Gastroesophageal sphincter (tissue), 4 donors: ENCODE measurements at regions not wholly inside any gene's neighbourhood (a gene's known extent, or its start where the extent isn't known, plus 50 kb on each side); places are given as distances from the start of the nearest gene placed in this dataset.

ENCODE experiments used
- ATAC-seq: fragments of 150-250 bp; one replicate; pipeline ENCODE4 v1.9.1; 2016; ENCODE audit warnings: mild to moderate bottlenecking, moderate library complexity
- H3K27ac ChIP-seq, 4 donors: fragments of 200-600 bp; sonication (generic) in 3 of 4; 1 replicate in 3 of 4; 2 replicates in 1 of 4; pipeline ENCODE4 v1.5.1; 2016 to 2019
- H3K27me3 ChIP-seq: fragments of 200-600 bp; sonication (generic); one replicate; pipeline ENCODE4 v1.5.1; 2019
- H3K36me3 ChIP-seq, 2 donors: fragments of 200-600 bp; sonication (generic); one replicate each; pipeline ENCODE4 v1.5.1; 2019; ENCODE audit warnings: control low read depth in 1 of 2
- H3K4me1 ChIP-seq, 3 donors: fragments of 200-600 bp; sonication (generic); 1 replicate in 2 of 3; 2 replicates in 1 of 3; pipeline ENCODE4 v1.5.1; 2016 to 2019; ENCODE audit warnings: control low read depth in 2 of 3
- H3K4me3 ChIP-seq, 2 donors: fragments of 200-600 bp; sonication (generic); one replicate each; pipeline ENCODE4 v1.5.1; 2019; ENCODE audit warnings: mild to moderate bottlenecking in 1 of 2, moderate library complexity in 1 of 2
- H3K9me3 ChIP-seq, 3 donors: fragments of 200-600 bp; sonication (generic); one replicate each; pipeline ENCODE4 v1.5.1; 2017 to 2019; ENCODE audit warnings: control low read depth in 2 of 3
- CTCF ChIP-seq, 4 experiments: fragments of 200-600 bp in 2 of 4; fragments of 450-650 bp in 2 of 4; sonication (generic) in 1 of 4; IDR thresholded peaks; one replicate each; pipeline ENCODE4 v1.5.1; 2017 to 2019; ENCODE audit warnings: antibody characterized with exemption in 4 of 4, mild to moderate bottlenecking in 2 of 4, moderate library complexity in 2 of 4
- EP300 ChIP-seq: sonication (generic); formaldehyde crosslinking; IDR thresholded peaks from one replicate; pipeline ENCODE4 v1.6.1; 2017; ENCODE audit warnings: antibody characterized with exemption, mild to moderate bottlenecking
- POLR2A ChIP-seq, 2 donors: fragments of 450-650 bp; IDR thresholded peaks; one replicate each; pipeline ENCODE4 v1.6.1; 2017; ENCODE audit warnings: antibody characterized with exemption in 2 of 2, mild to moderate bottlenecking in 2 of 2, moderate library complexity in 1 of 2
- POLR2AphosphoS5 ChIP-seq: sonication (generic); formaldehyde crosslinking; IDR thresholded peaks from one replicate; pipeline ENCODE4 v1.6.1; 2017; ENCODE audit warnings: antibody characterized with exemption
- WGBS, 2 donors: methylation state at CpG; one replicate each; pipeline ENCODE4 v1.1.5; 2018; ENCODE audit warnings: low coverage in 1 of 2; 5-methylcytosine and 5-hydroxymethylcytosine counted together

GRCh38 chr11:28529540-28530410 lies 421.6 kb downstream of the METTL15 start:
- Histone ChIP-seq H3K27me3 (no peaks in the 10 kb centered on the region), H3K36me3 (no peaks in the 10 kb centered on the region), H3K4me1 (no peaks in the 10 kb centered on the region), H3K4me3 (no peak overlapping the region), H3K9me3 (peaks cover 0 to 25% (median 0%) of the 10 kb centered on the region in 3 donors), H3K27ac (no peak overlapping the region)
- TF ChIP-seq CTCF (IDR thresholded peaks at IDR 0.05), result peak in 1 of 4 experiments; percentile 28
- no peak for TF ChIP-seq POLR2A (IDR thresholded peaks at IDR 0.05)
- TF ChIP-seq EP300, result no peak
- no peak for TF ChIP-seq POLR2AphosphoS5
- 22 to 44% methylated on average over 1 to 3 of the region's 3 CpGs for WGBS, 2 donors
- ATAC-seq, result no peak

GRCh38 chr11:28529046-28529445 lies 420.9 kb downstream of the METTL15 start:
- no peaks in the 10 kb centered on the region for H3K36me3 ChIP-seq
- H3K27me3 ChIP-seq, result no peaks in the 10 kb centered on the region
- H3K4me3 ChIP-seq, result no peak overlapping the region
- no peak overlapping the region for H3K27ac ChIP-seq
- H3K4me1 ChIP-seq, result no peaks in the 10 kb centered on the region
- no peak for ATAC-seq
- WGBS, 2 donors, result 77 to 82% methylated on average over 3 of the region's 3 CpGs
- peaks cover 0 to 25% (median 0%) of the 10 kb centered on the region in 3 donors for H3K9me3 ChIP-seq
- TF ChIP-seq EP300, result no peak
- TF ChIP-seq POLR2AphosphoS5, result no peak
- no peak for TF ChIP-seq POLR2A (IDR thresholded peaks at IDR 0.05)
- TF ChIP-seq CTCF (IDR thresholded peaks at IDR 0.05), result no peak

GRCh38 chr11:28528217-28528616 lies 420.0 kb downstream of the METTL15 start:
- WGBS, 2 donors, result 75 to 83% methylated on average over 4 of the region's 4 CpGs
- H3K27ac ChIP-seq, result no peak overlapping the region
- H3K27me3 ChIP-seq, result no peaks in the 10 kb centered on the region
- peaks cover 0 to 25% (median 0%) of the 10 kb centered on the region in 3 donors for H3K9me3 ChIP-seq
- TF ChIP-seq EP300 (no peak), POLR2AphosphoS5 (no peak), CTCF (IDR thresholded peaks at IDR 0.05) (no peak), POLR2A (IDR thresholded peaks at IDR 0.05) (no peak)
- ATAC-seq, result no peak
- H3K4me3 ChIP-seq, result no peak overlapping the region
- no peaks in the 10 kb centered on the region for H3K36me3 ChIP-seq
- H3K4me1 ChIP-seq, result no peaks in the 10 kb centered on the region

GRCh38 chr11:28526406-28526751 lies 418.2 kb downstream of the METTL15 start:
- Histone ChIP-seq H3K4me3 (no peak overlapping the region), H3K27me3 (no peaks in the 10 kb centered on the region), H3K27ac (no peak overlapping the region), H3K36me3 (no peaks in the 10 kb centered on the region), H3K9me3 (peaks cover 0 to 25% (median 0%) of the 10 kb centered on the region in 3 donors), H3K4me1 (no peaks in the 10 kb centered on the region)
- TF ChIP-seq POLR2A (IDR thresholded peaks at IDR 0.05), result no peak
- TF ChIP-seq EP300, result no peak
- no peak for TF ChIP-seq CTCF (IDR thresholded peaks at IDR 0.05)
- TF ChIP-seq POLR2AphosphoS5, result no peak
- WGBS, 2 donors, result 100% methylated on average over 1 of the region's 1 CpG
- ATAC-seq, result no peak
